Liver (tissue), 7 donors: ENCODE measurements at regions not wholly inside any gene's neighbourhood (a gene's known extent, or its start where the extent isn't known, plus 50 kb on each side); places are given as distances from the start of the nearest gene placed in this dataset.
"Not testable (repeated sequence)": the region's sequence is repeated elsewhere in the genome, so short reads cannot be mapped to it uniquely, and the experiment has no call there.

ENCODE experiments used
- DNase-seq: peaks from one replicate; pipeline ENCODE4 v3.0.0-alpha.2; 2017; ENCODE audit warnings: low spot score
- H3K27ac ChIP-seq, 2 donors: one replicate each; pipeline ENCODE4 v1.7.0; 2013; ENCODE audit warnings: inconsistent platforms in 2 of 2, low read length in 2 of 2, control low read depth in 1 of 2, low read depth in 1 of 2, mild to moderate bottlenecking in 1 of 2
- H3K27me3 ChIP-seq, 4 donors: one replicate each; pipeline versions ENCODE4 v1.6.1 to v1.7.0; 2013; ENCODE audit warnings: low read length in 3 of 4, inconsistent platforms in 1 of 4, mild to moderate bottlenecking in 1 of 4, moderate library complexity in 1 of 4; ENCODE audit not compliant: control insufficient read depth in 4 of 4, insufficient read depth in 4 of 4
- H3K36me3 ChIP-seq, 4 donors: one replicate each; pipeline versions ENCODE4 v1.6.1 to v1.7.0; 2013; ENCODE audit warnings: low read length in 3 of 4, mild to moderate bottlenecking in 3 of 4, low read depth in 1 of 4, moderate library complexity in 1 of 4; ENCODE audit not compliant: control insufficient read depth in 4 of 4, insufficient read depth in 3 of 4
- H3K4me1 ChIP-seq, 4 donors: one replicate each; pipeline versions ENCODE4 v1.6.1 to v1.7.0; 2013; ENCODE audit warnings: low read length in 3 of 4, mild to moderate bottlenecking in 3 of 4, moderate library complexity in 1 of 4; ENCODE audit not compliant: control insufficient read depth in 4 of 4, insufficient read depth in 4 of 4
- H3K4me3 ChIP-seq, 3 donors: one replicate each; pipeline versions ENCODE4 v1.6.1 to v1.7.0; 2013; ENCODE audit warnings: low read length in 3 of 3, control low read depth in 1 of 3, low read depth in 1 of 3, mild to moderate bottlenecking in 1 of 3
- H3K9ac ChIP-seq, 2 donors: one replicate each; pipeline ENCODE4 v1.7.0; 2013; ENCODE audit warnings: low read length in 2 of 2, mild to moderate bottlenecking in 2 of 2, moderate library complexity in 2 of 2, control low read depth in 1 of 2, low read depth in 1 of 2
- H3K9me3 ChIP-seq, 4 donors: one replicate each; pipeline versions ENCODE4 v1.6.1 to v1.7.0; 2013; ENCODE audit warnings: low read length in 3 of 4; ENCODE audit not compliant: control insufficient read depth in 4 of 4
- FOXA2 ChIP-seq: IDR thresholded peaks from 2 replicates; pipeline ENCODE4 v1.6.1; 2016; ENCODE audit warnings: antibody characterized with exemption
- GABPA ChIP-seq, 2 donors: IDR thresholded peaks in 1 of 2; conservative IDR thresholded peaks in 1 of 2; 2 replicates each; pipeline ENCODE4 v1.6.1; 2016; ENCODE audit warnings: antibody characterized with exemption in 2 of 2, mild to moderate bottlenecking in 1 of 2, moderate library complexity in 1 of 2
- HNF4A ChIP-seq, 2 donors: conservative IDR thresholded peaks; 2 replicates each; pipeline ENCODE4 v1.6.1; 2016; ENCODE audit warnings: antibody characterized with exemption in 2 of 2, mild to moderate bottlenecking in 2 of 2
- SP1 ChIP-seq: IDR thresholded peaks from 2 replicates; pipeline ENCODE4 v1.6.1; 2018; ENCODE audit warnings: antibody characterized with exemption, mild to moderate bottlenecking
- TAF1 ChIP-seq: conservative IDR thresholded peaks from 2 replicates; pipeline ENCODE4 v1.6.1; 2016; ENCODE audit warnings: antibody characterized with exemption, mild to moderate bottlenecking
- WGBS: extraction: QIAGEN DNeasy Blood & Tissue Kit; methylation state at CpG from one replicate; pipeline ENCODE4 v1.1.7; 2013; 5-methylcytosine and 5-hydroxymethylcytosine counted together
- TF ChIP-seq, protein P1 (sequence below): IDR thresholded peaks from 2 replicates; pipeline ENCODE4 v1.6.1; 2016; ENCODE audit warnings: antibody characterized with exemption, mild to moderate bottlenecking
- donor health status: healthy.
- donor health status: healthy.
- donor health status: healthy.
- donor health status: healthy.

DNA sequence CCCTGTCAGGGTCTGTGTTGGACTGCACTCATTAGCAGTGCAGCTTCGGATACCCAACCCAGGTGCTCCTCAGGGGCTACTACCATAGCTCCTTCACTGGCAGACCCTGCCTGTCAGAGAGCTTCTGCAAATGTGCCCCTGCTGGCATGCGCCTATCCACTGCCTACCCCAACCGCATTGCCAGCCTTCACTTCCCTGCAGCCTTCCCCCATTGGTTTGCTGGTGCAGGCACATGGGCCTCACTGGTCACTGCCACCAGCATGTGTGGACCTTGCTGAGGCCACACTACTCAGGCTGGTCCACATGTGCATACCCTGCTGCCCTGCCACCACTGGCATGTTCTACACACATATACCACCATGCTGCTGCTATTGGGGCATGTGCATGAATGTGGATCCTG lies 72.5 kb upstream of the MAGEH1 start:
- no peak for DNase-seq
- no peaks in the 10 kb centered on the region for H3K36me3 ChIP-seq
- H3K4me1 ChIP-seq, result no peaks in the 10 kb centered on the region
- no peak overlapping the region for H3K9ac ChIP-seq
- WGBS, result 90% methylated on average over 3 of the region's 3 CpGs
- no peaks in the 10 kb centered on the region for H3K27me3 ChIP-seq
- TF ChIP-seq FOXA2, result no peak
- H3K4me3 ChIP-seq, result no peak overlapping the region
- peaks cover 0 to 4% (median 1%) of the 10 kb centered on the region in 4 donors for H3K9me3 ChIP-seq
- H3K27ac ChIP-seq, result no peak overlapping the region

- WGBS, result 65% methylated on average over 3 of the region's 3 CpGs
- no peak overlapping the region for H3K9ac ChIP-seq
- TF ChIP-seq SP1 (no peak), TAF1 (no peak), GABPA (IDR thresholded peaks at IDR 0.05 in 1 of 2, conservative IDR thresholded peaks at IDR 0.05 in 1 of 2) (no peak), HNF4A (conservative IDR thresholded peaks at IDR 0.05) (no peak)
- TF ChIP-seq, protein P1, sequence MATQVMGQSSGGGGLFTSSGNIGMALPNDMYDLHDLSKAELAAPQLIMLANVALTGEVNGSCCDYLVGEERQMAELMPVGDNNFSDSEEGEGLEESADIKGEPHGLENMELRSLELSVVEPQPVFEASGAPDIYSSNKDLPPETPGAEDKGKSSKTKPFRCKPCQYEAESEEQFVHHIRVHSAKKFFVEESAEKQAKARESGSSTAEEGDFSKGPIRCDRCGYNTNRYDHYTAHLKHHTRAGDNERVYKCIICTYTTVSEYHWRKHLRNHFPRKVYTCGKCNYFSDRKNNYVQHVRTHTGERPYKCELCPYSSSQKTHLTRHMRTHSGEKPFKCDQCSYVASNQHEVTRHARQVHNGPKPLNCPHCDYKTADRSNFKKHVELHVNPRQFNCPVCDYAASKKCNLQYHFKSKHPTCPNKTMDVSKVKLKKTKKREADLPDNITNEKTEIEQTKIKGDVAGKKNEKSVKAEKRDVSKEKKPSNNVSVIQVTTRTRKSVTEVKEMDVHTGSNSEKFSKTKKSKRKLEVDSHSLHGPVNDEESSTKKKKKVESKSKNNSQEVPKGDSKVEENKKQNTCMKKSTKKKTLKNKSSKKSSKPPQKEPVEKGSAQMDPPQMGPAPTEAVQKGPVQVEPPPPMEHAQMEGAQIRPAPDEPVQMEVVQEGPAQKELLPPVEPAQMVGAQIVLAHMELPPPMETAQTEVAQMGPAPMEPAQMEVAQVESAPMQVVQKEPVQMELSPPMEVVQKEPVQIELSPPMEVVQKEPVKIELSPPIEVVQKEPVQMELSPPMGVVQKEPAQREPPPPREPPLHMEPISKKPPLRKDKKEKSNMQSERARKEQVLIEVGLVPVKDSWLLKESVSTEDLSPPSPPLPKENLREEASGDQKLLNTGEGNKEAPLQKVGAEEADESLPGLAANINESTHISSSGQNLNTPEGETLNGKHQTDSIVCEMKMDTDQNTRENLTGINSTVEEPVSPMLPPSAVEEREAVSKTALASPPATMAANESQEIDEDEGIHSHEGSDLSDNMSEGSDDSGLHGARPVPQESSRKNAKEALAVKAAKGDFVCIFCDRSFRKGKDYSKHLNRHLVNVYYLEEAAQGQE, result no peak
- no peak overlapping the region for H3K27ac ChIP-seq
- no peaks in the 10 kb centered on the region for H3K36me3 ChIP-seq
- no peak for DNase-seq
- H3K27me3 ChIP-seq, result no peaks in the 10 kb centered on the region
- H3K4me1 ChIP-seq, result no peaks in the 10 kb centered on the region
- no peak overlapping the region for H3K4me3 ChIP-seq
- no peaks in the 10 kb centered on the region for H3K9me3 ChIP-seq
Observed at GRCh38 chrX:55389376-55389775, 62.6 kb upstream of the MAGEH1 start.

- not testable (repeated sequence) for H3K4me1 ChIP-seq, H3K9me3 ChIP-seq, H3K9ac ChIP-seq, H3K4me3 ChIP-seq, H3K27me3 ChIP-seq, H3K36me3 ChIP-seq, H3K27ac ChIP-seq, DNase-seq
- 66% methylated on average over 4 of the region's 4 CpGs for WGBS
Observed at GRCh38 chrX:55396836-55397235, 55.1 kb upstream of the MAGEH1 start.
